HEK293 (cell line): ENCODE measurements at regions not wholly inside any gene's neighbourhood (a gene's known extent, or its start where the extent isn't known, plus 50 kb on each side); places are given as distances from the start of the nearest gene placed in this dataset.

Experiments
- CTCF ChIP-seq: fragments of 450-650 bp; formaldehyde crosslinking; IDR thresholded peaks from 2 replicates; pipeline ENCODE4 v1.5.1; 2016; ENCODE audit warnings: missing biosample characterization, missing genetic modification characterization
- EGR2 ChIP-seq: fragments of 450-650 bp; formaldehyde crosslinking; IDR thresholded peaks from 2 replicates; pipeline ENCODE4 v1.5.1; 2016; ENCODE audit warnings: low read depth, missing biosample characterization, missing genetic modification characterization
- MYNN ChIP-seq: fragments of 450-650 bp; formaldehyde crosslinking; IDR thresholded peaks from 2 replicates; pipeline ENCODE4 v1.5.1; 2016; ENCODE audit warnings: missing biosample characterization, missing genetic modification characterization, borderline replicate concordance
- PBX3 ChIP-seq: sonication (generic); formaldehyde crosslinking; IDR thresholded peaks from 2 replicates; pipeline ENCODE4 v1.8.1; 2022; ENCODE audit warnings: mild to moderate bottlenecking, moderate library complexity, missing genetic modification reagents
- TRIM28 ChIP-seq: IDR thresholded peaks from 2 replicates; pipeline ENCODE4 v1.6.1; 2011; ENCODE audit warnings: low read length, control low read depth, borderline replicate concordance
- YY1 ChIP-seq: fragments of 450-650 bp; formaldehyde crosslinking; IDR thresholded peaks from 2 replicates; pipeline ENCODE4 v1.5.1; 2018; ENCODE audit warnings: missing biosample characterization, missing genetic modification characterization
- ZBTB26 ChIP-seq: fragments of 450-650 bp; formaldehyde crosslinking; optimal IDR thresholded peaks from 2 replicates; pipeline ENCODE3; 2016; ENCODE audit warnings: missing biosample characterization, mild to moderate bottlenecking, missing genetic modification characterization
- ZBTB44 ChIP-seq: fragments of 450-650 bp; IDR thresholded peaks from 2 replicates; pipeline ENCODE4 v1.5.1; 2018; ENCODE audit warnings: missing biosample characterization, mild to moderate bottlenecking, missing genetic modification characterization
- ZBTB48 ChIP-seq: fragments of 450-650 bp; formaldehyde crosslinking; IDR thresholded peaks from 2 replicates; pipeline ENCODE4 v1.5.1; 2016; ENCODE audit warnings: missing biosample characterization, missing genetic modification characterization
- ZNF324 ChIP-seq: fragments of 450-650 bp; formaldehyde crosslinking; IDR thresholded peaks from 2 replicates; pipeline ENCODE4 v1.5.1; 2016; ENCODE audit warnings: missing biosample characterization, missing genetic modification characterization
- ZNF670 ChIP-seq: fragments of 450-650 bp; formaldehyde crosslinking; IDR thresholded peaks from 2 replicates; pipeline ENCODE4 v1.5.1; 2016; ENCODE audit warnings: missing biosample characterization, missing genetic modification characterization, low read depth

GRCh38 chr5:15350614-15351013 is 149.4 kb upstream of the FBXL7 start:
- TF ChIP-seq PBX3 (CRISPR knock-in tag) (no peak), CTCF (tag by site-specific recombination) (no peak), ZBTB48 (tag by site-specific recombination) (no peak), EGR2 (tag by site-specific recombination) (no peak), ZBTB26 (tag by site-specific recombination) (no peak), ZNF324 (tag by site-specific recombination) (no peak), ZNF670 (no peak), MYNN (tag by site-specific recombination) (no peak), ZBTB44 (tag by site-specific recombination) (no peak), YY1 (tag by site-specific recombination) (no peak), TRIM28 (no peak)
